HepG2 (cell line): ENCODE measurements at regions not wholly inside any gene's neighbourhood (a gene's known extent, or its start where the extent isn't known, plus 50 kb on each side); places are given as distances from the start of the nearest gene placed in this dataset.

Experiments used
- ATAC-seq: fragments of 200-7000 bp; cut with Tn5 transposase; 3 replicates; pipeline ENCODE4 v1.9.1; 2020; ENCODE audit warnings: mild to moderate bottlenecking, moderate library complexity
- BruUV-seq: library from RNA; stranded (reverse); fragments of 400-500 nt; replicated peaks from 2 replicates; lab custom pipeline; 2021; lab: Mats Ljungman, UMichigan
- CTCF ChIA-PET: fragments of 300-600 bp; formaldehyde crosslinking; extraction: SDS; loops from one replicate; lab custom pipeline; 2021; ENCODE audit warnings: low total read pairs, inconsistent platforms, low intra/inter-chr PET ratio; lab: Yijun Ruan, JAX
- POLR2A ChIA-PET: fragments of 350-600 bp; sonication (Branson Sonifier 250); formaldehyde crosslinking; loops from one replicate; lab custom pipeline; 2020; ENCODE audit warnings: antibody characterized with exemption, inconsistent platforms; lab: Yijun Ruan, JAX
- DNase-seq: peaks from one replicate; pipeline ENCODE4 v3.0.0-alpha.2; 2015; ENCODE audit warnings: low spot score
- FAIRE-seq: peaks from 3 replicates; lab custom pipeline; 2011; peaks lifted over from hg19 to GRCh38; lab: Jason Lieb, UNC
- H2AFZ ChIP-seq: one replicate; pipeline ENCODE4 v1.6.1; 2011; ENCODE audit warnings: low read length, inconsistent platforms
- H3K27ac ChIP-seq: fragments of 300-600 bp; 3 replicates; pipeline ENCODE4 v1.8.0; 2011; ENCODE audit warnings: mixed run types, mild to moderate bottlenecking, mixed read lengths, low read length, inconsistent platforms; ENCODE audit not compliant: insufficient read depth; ENCODE audit errors: extremely low read length
- H3K27me3 ChIP-seq, 2 experiments: fragments of 200-600 bp in 1 of 2; 2 replicates in 1 of 2; 3 replicates in 1 of 2; pipeline versions ENCODE4 v1.6.0 to v1.8.0; 2011; ENCODE audit warnings: low read length in 2 of 2, mild to moderate bottlenecking in 2 of 2, moderate library complexity in 2 of 2, inconsistent platforms in 1 of 2; ENCODE audit not compliant: insufficient read depth in 2 of 2, control insufficient read depth in 1 of 2
- H3K36me3 ChIP-seq, 2 experiments: fragments of 200-600 bp in 1 of 2; replicated peaks in 1 of 2; 2 replicates in 1 of 2; 3 replicates in 1 of 2; pipeline versions ENCODE4 v1.5.1 to v1.8.0; 2011; ENCODE audit warnings: low read length in 2 of 2, inconsistent platforms in 1 of 2; ENCODE audit not compliant: insufficient read depth in 2 of 2, control insufficient read depth in 1 of 2
- H3K4me1 ChIP-seq: 2 replicates; pipeline ENCODE4 v1.5.1; 2012; ENCODE audit warnings: low read length, inconsistent platforms; ENCODE audit not compliant: insufficient read depth
- H3K4me2 ChIP-seq: 2 replicates; pipeline ENCODE4 v1.6.0; 2011; ENCODE audit warnings: low read depth, low read length, inconsistent platforms
- H3K4me3 ChIP-seq, 3 experiments: fragments of 200-600 bp in 1 of 3; sonication (generic), shearing (Covaris generic) in 1 of 3; replicated peaks in 1 of 3; 2 replicates each; pipeline ENCODE4 v1.5.1; 2011 to 2016; ENCODE audit warnings: low read length in 3 of 3, inconsistent platforms in 2 of 3, low read depth in 2 of 3, mild to moderate bottlenecking in 2 of 3, control low read depth in 1 of 3, mixed read lengths in 1 of 3; ENCODE audit not compliant: insufficient read depth in 1 of 3
- H3K79me2 ChIP-seq: one replicate; pipeline ENCODE4 v1.6.1; 2011; ENCODE audit warnings: low read length, inconsistent platforms; ENCODE audit not compliant: insufficient read depth
- H3K9ac ChIP-seq: 2 replicates; pipeline ENCODE4 v1.6.0; 2011; ENCODE audit warnings: mild to moderate bottlenecking, low read depth, low read length, inconsistent platforms; ENCODE audit not compliant: insufficient read depth
- H3K9me3 ChIP-seq: 2 replicates; pipeline ENCODE4 v1.5.1; 2012; ENCODE audit warnings: mild to moderate bottlenecking, low read length
- H4K20me1 ChIP-seq: 2 replicates; pipeline ENCODE4 v1.6.0; 2011; ENCODE audit warnings: inconsistent platforms, mild to moderate bottlenecking, low read length, moderate library complexity; ENCODE audit not compliant: insufficient read depth
- EP300 ChIP-seq, 3 experiments: sonication (generic) in 1 of 3; formaldehyde crosslinking in 1 of 3; IDR thresholded peaks; 2 replicates each; pipeline versions ENCODE4 v1.5.1 to v1.6.1; 2011 to 2020; ENCODE audit warnings: low read depth in 2 of 3, low read length in 2 of 3, borderline replicate concordance in 1 of 3, improper control_type of control experiment in 1 of 3, mild to moderate bottlenecking in 1 of 3, missing genetic modification reagents in 1 of 3, moderate library complexity in 1 of 3
- RXRB ChIP-seq: IDR thresholded peaks from 2 replicates; pipeline ENCODE4 v1.6.1; 2016; ENCODE audit warnings: borderline replicate concordance, missing genetic modification reagents, missing compliant biosample characterization
- ZNF644 ChIP-seq: IDR thresholded peaks from 2 replicates; pipeline ENCODE4 v1.6.1; 2016; ENCODE audit warnings: low read depth
- ZNF883 ChIP-seq: sonication (generic); formaldehyde crosslinking; IDR thresholded peaks from 2 replicates; pipeline ENCODE4 v1.5.1; 2020; ENCODE audit warnings: mild to moderate bottlenecking, missing genetic modification reagents; ENCODE audit errors: not compliant biosample characterization
- WGBS: methylation state at CpG from one replicate; pipeline ENCODE4 v1.1.6; 2017; ENCODE audit warnings: low lambda C conversion rate; 5-methylcytosine and 5-hydroxymethylcytosine counted together
- in situ Hi-C: cut with HindIII; loops from 2 replicates; pipeline ENCODE4 v1.10.0; 2017; ENCODE audit warnings: low pct_unique_long_range_greater_than_20kb; ENCODE audit not compliant: extremely low pct_ligation_motif_present
- intact Hi-C: fragments of 100-400 bp; cut with micrococcal nuclease; formaldehyde crosslinking; loops from one replicate; pipeline ENCODE4 v1.10.0; 2022; ENCODE audit not compliant: unreplicated experiment
- TF ChIP-seq, protein P1 (sequence below): sonication (generic); formaldehyde crosslinking; IDR thresholded peaks from 2 replicates; pipeline ENCODE4 v1.5.1; 2020; ENCODE audit warnings: mild to moderate bottlenecking, missing genetic modification reagents, moderate library complexity

DNA sequence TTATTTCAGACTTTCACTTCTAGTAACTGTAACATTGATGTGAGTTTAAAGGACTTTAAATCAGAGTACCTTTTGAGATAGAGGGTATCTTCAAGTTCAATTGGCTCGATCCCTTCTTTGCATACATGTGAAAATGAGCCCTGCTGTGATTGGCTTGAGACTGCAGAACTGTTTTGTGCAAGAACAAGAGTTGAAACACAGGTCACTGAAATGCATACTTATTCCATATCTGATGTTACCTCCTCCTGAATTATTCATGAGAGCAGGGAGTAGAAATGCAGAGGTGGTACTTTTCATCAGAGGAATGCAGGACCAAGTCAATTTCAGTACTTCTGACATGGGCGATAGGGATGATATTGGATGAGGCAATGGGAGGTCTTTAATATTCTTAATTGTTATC is 459.5 kb downstream of the TLR4 start:
- H3K4me1 ChIP-seq: no peaks in the 10 kb centered on the region
- ChIA-PET POLR2A (no interaction called here), CTCF (no interaction called here)
- H3K27ac ChIP-seq: no peak overlapping the region
- FAIRE-seq (no peak), DNase-seq (no peak), ATAC-seq (no peak)
- H3K27me3 ChIP-seq: no peaks in the 10 kb centered on the region
- no peak overlapping the region for H3K9ac ChIP-seq
- peaks cover 7% of the 10 kb centered on the region; the same call in 1 of the 2 replicates for H3K9me3 ChIP-seq
- H4K20me1 ChIP-seq: no peaks in the 10 kb centered on the region
- TF ChIP-seq, protein P1, sequence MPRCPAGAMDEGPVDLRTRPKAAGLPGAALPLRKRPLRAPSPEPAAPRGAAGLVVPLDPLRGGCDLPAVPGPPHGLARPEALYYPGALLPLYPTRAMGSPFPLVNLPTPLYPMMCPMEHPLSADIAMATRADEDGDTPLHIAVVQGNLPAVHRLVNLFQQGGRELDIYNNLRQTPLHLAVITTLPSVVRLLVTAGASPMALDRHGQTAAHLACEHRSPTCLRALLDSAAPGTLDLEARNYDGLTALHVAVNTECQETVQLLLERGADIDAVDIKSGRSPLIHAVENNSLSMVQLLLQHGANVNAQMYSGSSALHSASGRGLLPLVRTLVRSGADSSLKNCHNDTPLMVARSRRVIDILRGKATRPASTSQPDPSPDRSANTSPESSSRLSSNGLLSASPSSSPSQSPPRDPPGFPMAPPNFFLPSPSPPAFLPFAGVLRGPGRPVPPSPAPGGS (CRISPR knock-in tag): no peak
- TF ChIP-seq RXRB (CRISPR knock-in tag): no peak
- no peak overlapping the region for H3K4me3 ChIP-seq
- H3K4me2 ChIP-seq: no peak overlapping the region
- WGBS: 15% methylated on average over 2 of the region's 2 CpGs
- intact Hi-C loops (no loop called here), in situ Hi-C loops (loop anchor here (25.0 kb wide), 1 partner anchor 1199 kb away; the partner anchor contains the start of gene BRINP1)
- no peak overlapping the region for H2AFZ ChIP-seq
- no TSS peak for BruUV-seq
- H3K36me3 ChIP-seq: no peaks in the 10 kb centered on the region
- H3K79me2 ChIP-seq: no peaks in the 10 kb centered on the region

DNA sequence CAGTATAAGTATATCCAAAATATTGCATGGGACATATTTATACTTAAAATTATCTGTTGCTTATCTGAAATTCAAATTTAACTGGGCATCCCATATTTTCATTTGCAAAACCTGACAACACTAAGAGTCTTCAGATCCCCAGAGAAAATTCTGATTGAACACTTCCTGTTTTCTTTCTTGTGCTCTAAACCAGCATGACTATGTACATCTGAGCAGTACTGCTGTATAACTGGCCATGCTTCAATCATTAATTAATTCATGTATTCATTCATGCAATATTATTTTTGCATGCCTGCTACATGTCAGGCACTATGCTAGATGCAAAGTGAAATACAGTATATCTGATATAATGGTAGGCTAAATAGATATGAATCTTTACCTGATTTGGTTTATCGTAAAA is 461.2 kb downstream of the TLR4 start:
- DNase-seq (no peak), ATAC-seq (no peak), FAIRE-seq (no peak)
- Histone ChIP-seq H2AFZ (no peak overlapping the region), H3K9ac (no peak overlapping the region), H3K27ac (no peak overlapping the region), H3K27me3 (no peaks in the 10 kb centered on the region), H3K4me3 (no peak overlapping the region), H3K79me2 (no peaks in the 10 kb centered on the region), H4K20me1 (no peaks in the 10 kb centered on the region), H3K4me2 (no peak overlapping the region), H3K4me1 (no peaks in the 10 kb centered on the region), H3K36me3 (no peaks in the 10 kb centered on the region), H3K9me3 (peaks cover 7% of the 10 kb centered on the region; the same call in 1 of the 2 replicates)
- 0% methylated on average over 1 of the region's 1 CpG for WGBS
- intact Hi-C loops (no loop called here), in situ Hi-C loops (loop anchor here (25.0 kb wide), 1 partner anchor 1197 kb away; the partner anchor contains the start of gene BRINP1)
- TF ChIP-seq EP300 (IDR thresholded peaks at IDR 0.05; ENCODE audit: low read depth in 2 of 2, low read length in 2 of 2): no peak
- TF ChIP-seq EP300 (CRISPR knock-in tag; IDR thresholded peaks at IDR 0.05; ENCODE audit: borderline replicate concordance): no peak
- no peak for TF ChIP-seq ZNF644 (CRISPR knock-in tag)
- no peak for TF ChIP-seq ZNF883 (CRISPR knock-in tag)
- BruUV-seq: no TSS peak
- POLR2A ChIA-PET: no interaction called here
- CTCF ChIA-PET: no interaction called here
